ENCODE measurements at regions not wholly inside any gene's neighbourhood (a gene's known extent, or its start where the extent isn't known, plus 50 kb on each side); places are given as distances from the start of the nearest gene placed in this dataset.

GRCh38 chr10:35916791-35917190 is 274.7 kb upstream of the FZD8 start:
- TF ChIP-seq CTCF (IDR thresholded peaks at IDR 0.05; ENCODE audit: low read depth, low read length) = no peak
- TF ChIP-seq POLR2A (IDR thresholded peaks at IDR 0.05; ENCODE audit: extremely low read depth, insufficient read length) = no peak
- TF ChIP-seq MAX (IDR thresholded peaks at IDR 0.05; ENCODE audit: low read depth, low read length) = no peak
